Posterior vena cava (tissue), 2 donors: ENCODE measurements at regions not wholly inside any gene's neighbourhood (a gene's known extent, or its start where the extent isn't known, plus 50 kb on each side); places are given as distances from the start of the nearest gene placed in this dataset.
"Not testable (repeated sequence)": the region's sequence is repeated elsewhere in the genome, so short reads cannot be mapped to it uniquely, and the experiment has no call there.

ENCODE experiments used
- DNase-seq: peaks from one replicate; pipeline ENCODE4 v3.0.0-alpha.2; 2020; ENCODE audit warnings: low spot score
- intact Hi-C, 2 donors: fragments of 100-400 bp; cut with DNase I; formaldehyde crosslinking; loops; one replicate each; pipeline versions ENCODE4 v1.14.1 to v1.14.2; 2022 to 2023
- donor health status: DM: yes; HTN: yes; CAD: no.
- donor health status: DM: yes; HTN: yes; CAD: no.

DNA sequence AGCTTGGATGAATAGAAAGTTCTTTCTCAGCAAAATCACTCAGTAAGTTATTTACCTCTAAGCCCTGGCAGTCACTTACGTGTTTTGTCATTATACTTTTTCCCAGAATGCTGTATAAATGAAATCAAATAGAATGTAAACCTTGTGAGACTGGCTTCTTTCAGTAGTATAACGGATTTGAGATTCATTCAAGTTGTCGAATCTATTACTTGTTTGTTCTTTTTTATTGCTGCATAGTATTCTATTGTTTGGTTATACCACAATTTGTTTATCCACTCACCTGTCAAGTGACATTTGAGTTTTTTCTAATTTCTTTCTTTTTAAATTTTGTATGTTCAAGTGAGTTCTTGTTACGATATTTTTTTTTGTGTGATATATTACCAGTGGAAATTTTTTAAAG lies 381.6 kb downstream of the EDEM1 start:
- DNase-seq, result no peak
- intact Hi-C loops, result no loop called here

DNA sequence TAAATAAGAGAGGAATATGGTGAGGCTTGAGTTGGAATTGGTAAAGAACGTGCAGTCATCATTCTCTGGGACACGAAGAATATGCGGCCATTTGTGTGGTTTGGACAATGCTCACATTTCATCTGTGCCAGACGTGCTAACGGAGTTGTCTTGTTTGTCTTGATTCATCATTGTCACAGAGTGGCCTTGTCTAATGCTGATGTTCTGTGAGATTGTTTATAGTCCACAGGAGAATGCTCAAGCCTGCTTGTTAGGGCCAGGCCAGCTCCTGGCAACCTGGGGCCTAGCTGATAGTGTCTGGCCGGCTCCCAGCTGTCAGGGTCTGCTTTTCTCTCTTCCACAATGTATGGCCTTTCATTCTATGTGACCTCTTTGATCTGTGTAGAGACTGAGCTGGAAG lies 384.7 kb downstream of the EDEM1 start:
- DNase-seq, result no peak
- intact Hi-C loops, result no loop called here

DNA sequence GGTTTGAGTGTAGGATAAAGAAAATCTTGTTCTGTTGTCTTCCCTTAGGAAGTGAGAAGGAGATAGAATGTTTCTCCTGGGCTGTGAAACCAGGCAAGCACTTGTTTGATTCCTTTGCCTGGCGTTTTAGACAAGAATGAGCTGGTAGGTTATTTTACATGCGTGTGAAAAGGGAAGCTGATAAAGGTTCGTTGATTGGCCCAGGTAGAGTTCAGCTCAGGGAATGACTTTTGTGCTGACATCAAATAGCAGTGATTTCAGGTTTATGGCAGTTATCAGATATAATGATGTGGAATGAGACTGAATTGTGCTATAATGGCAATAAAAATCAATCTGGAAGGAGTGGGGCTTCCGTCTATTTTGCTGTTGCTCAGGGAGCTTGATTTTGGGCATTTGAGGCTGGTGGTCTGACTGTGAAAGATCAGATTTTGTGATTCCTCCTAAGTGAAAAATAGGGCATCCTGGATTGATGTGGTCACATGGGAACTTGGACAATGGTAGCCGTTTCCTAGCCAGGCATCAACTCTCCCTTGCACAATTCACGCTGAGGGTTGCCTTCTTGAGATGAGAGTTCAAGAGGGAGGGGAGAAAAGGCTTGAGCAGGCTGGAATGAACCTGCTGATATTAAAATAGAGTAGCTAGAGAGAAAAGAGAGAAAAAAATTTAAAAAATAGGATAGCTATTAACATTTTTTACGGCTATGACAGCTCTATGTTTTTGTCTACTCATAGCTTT lies 388.9 kb downstream of the EDEM1 start:
- no peak for DNase-seq
- intact Hi-C loops, result no loop called here

DNA sequence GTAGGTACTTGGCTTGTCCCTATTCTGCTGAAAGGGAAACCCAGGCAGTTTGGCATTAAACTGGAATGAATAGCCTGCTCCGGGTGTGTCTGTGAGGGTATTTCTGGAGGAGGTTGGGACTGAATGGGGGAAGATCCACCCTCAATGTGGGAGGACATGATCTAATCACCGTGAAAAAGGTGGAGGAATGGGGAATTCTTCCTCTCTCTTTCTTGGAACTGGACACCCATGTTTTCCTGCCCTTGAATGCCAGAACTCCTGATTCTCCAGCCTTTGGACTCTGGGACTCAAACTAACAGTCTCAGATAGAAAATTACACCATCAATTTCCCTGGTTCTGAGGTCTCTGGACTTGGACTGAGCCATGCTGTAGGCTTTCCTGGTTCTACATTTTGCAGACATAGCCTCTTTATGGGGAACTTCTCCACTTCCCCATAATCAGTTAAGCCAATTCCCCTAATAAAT lies 391.7 kb downstream of the EDEM1 start:
- no peak for DNase-seq
- intact Hi-C loops, result no loop called here

DNA sequence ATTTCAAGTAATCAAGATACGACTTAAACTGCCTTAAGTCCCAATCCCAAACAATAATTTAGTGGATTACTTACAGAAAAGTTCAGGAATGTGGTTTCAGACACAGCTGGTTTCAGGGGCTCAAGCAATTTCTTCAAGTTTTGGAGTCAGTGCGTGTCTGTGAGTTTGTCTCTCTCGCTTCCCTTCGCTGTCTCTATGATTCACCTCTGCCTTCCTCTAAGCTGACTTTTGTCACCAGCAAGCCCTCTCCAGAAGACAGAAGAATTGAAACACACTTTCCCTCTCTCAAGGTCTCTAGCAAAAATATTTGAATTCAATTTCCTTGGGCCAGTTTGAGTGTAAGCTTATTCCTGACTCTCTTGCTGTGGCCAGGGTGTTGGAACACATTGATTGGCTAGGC lies 392.4 kb downstream of the EDEM1 start:
- DNase-seq, result no peak
- intact Hi-C loops, result no loop called here

DNA sequence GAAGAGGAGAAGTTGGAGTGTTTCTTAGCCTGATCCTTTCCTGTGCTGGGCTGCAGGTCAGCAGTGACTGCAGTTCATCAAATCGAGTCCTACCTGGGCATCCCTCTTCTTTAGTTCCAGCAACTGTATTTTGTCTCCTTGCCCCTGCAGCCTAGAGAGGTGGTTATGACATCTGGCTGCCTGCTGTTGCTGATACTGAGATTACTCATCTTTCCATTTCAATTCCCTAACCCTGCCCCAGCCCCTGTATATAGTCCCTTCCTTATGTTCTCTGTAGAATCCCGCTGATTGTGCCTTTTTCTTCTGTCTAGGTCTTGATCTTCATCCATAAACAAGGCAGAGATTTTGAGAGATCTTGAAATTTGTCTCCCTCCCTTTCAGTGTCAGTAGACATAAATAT lies 393.3 kb downstream of the EDEM1 start:
- no peak for DNase-seq
- intact Hi-C loops, result no loop called here

DNA sequence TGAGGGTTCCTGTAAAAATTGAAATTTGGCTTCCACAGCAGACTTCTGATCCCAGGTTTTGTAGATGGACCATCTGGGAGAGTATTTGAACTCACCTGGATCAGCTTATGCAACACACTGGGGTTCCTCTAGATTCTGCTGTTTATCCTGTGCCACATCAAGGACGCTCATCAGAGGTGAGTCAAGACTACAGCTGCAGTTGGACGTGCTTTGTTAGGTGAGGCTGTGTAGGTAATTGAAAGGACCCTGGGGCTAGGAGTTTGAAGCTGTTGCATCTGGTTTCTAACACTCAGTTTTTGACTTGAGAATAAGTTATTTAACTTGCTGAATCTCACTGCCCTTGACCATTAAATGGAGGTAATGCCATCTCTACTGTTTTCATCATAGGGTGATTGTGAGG lies 394.2 kb downstream of the EDEM1 start:
- intact Hi-C loops, result no loop called here
- DNase-seq, result no peak

DNA sequence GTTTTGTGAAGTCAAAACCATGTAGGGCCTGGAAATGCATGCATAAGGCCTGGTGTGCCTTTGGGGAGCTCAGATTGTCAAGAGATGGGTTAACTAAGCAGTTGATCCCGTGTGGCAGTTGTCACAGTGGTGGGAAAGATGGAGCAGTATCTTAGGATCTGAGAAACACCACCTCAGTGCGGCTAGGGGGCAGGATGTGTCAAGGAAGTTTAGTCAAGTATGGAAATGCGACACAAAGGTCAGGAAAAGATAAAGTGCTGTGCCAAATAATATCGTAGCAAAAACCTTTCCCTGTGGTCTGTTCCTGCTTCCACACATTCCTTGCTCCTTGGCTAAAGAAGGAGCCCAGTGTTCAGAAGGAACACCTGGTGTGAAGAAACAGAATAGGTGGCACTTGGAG lies 396.4 kb downstream of the EDEM1 start:
- intact Hi-C loops, result no loop called here
- DNase-seq, result no peak

DNA sequence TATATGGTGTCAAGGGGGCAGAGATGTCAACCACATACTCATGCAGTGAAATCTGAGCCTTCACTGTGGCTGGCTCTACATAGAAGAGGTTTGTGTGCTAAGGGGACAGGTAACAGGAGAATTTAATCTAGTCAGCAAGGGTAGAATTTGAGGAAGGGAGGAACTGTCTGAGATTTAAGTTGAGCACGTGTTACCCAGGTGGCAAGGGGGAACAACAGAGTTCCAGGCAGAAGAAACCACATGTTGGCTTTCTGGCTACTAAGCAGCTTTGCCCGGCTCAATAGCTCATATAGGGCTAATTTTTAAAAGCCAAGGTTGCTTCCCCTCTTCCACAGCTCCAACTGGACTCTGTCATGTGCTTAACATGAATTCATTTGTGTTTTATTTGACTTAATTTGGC lies 397.6 kb downstream of the EDEM1 start:
- intact Hi-C loops, result no loop called here
- no peak for DNase-seq

DNA sequence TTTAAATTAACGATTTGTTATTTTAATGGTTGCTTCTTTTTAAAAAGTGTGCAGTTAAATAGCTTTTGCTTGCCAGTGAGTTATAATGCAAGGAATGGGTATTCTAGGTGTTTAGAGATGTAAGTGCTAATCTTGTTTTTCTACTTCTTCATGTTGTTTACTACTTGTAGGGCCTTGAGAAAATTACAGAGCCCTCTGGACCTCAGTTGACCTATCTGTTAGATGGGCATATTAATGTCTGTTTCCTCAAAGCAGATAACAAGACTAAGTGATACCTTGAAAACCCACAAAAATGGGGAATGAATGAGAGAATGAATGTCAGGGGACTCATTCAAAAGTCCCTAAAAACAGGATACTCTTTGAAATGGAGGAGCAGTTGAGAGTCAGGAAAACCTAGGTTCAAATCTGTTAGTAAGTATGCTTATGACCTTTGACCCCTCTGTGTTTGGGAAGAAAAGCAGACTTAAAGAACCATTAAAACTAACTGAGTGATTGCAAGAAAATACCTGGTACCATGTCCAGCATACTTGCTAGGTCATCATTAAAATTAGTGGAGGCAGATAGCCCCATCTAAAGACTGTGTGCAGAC lies 419.5 kb downstream of the EDEM1 start:
- intact Hi-C loops, result no loop called here
- no peak for DNase-seq

DNA sequence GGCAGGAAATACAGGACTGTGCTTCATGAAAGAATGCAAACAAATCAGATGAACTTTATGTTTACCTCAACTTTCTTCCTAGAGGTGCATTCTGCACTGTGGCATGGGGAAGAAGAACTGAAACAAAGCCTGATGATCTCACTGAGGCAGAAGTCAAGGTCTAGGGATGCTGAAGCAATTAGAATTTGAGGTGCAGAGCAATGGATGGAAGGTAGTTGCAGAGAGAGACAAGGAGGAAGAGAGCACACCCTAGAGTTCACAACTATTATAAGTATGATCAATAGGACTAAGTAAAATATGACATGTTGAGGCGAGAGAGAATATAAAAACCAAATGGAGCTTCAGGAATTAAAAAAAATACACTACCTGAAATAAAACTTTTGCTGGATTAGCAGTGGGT lies 420.1 kb downstream of the EDEM1 start:
- intact Hi-C loops, result no loop called here
- no peak for DNase-seq

DNA sequence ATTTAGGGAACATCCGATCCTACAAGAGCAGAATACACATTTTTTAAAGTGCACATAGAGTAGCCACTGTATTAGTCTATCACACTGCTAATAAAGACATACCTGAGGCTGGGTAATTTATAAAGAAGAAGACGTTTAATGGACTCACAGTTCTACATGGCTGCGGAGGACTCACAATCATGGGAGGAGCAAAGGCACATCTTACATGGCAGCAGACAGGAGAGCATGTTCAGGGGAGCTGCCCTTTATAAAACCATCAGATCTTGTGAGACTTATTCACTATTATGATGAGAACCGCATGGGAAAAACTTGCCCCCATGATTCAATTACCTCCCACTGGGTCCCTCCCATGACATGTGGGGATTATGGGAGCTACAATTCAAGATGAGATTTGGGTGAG lies 421.5 kb downstream of the EDEM1 start:
- DNase-seq, intact Hi-C loops: not testable (repeated sequence)

DNA sequence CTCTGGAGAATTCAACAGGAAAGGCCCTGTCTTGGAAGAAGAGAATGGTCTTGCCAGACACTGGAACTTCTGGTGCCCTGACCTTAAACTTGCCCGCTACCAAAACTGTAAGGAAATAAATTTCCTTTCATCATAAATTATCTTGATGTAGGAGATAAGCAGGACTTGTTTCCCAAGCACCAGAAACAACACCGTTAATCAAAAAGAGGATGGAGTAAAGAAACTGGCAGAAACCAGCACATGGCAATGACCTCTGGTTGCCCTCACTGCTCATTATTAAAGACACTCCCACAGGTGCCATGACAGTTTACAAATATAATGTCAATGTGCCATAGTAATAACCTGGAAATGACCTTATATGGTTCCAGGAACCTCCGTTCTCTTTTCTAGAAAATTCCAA lies 426.1 kb downstream of the EDEM1 start:
- no peak for DNase-seq
- intact Hi-C loops, result no loop called here

DNA sequence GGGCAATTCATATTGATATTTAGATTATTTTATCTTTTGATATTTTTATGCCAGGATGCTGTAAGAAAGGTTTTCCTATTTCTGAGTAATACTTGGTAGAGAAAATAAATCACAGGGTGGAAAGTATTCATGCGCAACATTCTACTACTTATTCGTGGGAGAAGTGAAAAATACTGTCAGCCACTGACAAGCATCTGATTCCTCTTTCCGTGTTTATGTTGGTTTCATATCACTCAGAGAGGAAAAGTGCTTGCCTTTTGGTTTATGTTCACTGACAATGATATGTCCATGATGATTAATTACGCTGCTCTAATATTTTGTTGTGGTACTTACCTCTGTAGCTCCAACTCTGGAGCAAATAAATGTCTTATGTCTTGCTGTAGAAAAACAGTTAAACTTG lies 429.4 kb downstream of the EDEM1 start:
- no peak for DNase-seq

DNA sequence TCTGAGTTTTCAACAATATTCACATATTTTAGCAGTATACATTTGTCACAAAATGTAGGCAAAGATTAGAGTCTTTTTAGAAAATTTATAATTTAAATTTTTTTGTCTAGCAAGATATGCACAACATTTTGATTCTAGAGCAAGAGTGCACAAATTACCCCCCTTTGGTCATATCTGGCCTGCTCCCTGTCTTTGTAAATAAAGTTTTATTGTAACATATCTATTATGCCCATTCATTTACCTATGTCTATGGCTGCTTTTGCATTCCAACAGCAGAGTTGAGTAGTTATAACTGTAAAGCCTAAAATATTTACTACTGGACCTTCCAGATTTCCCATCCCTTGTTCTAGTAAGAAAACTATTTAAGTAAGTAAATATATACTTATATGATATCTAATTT lies 430.7 kb downstream of the EDEM1 start:
- no peak for DNase-seq
- intact Hi-C loops, result no loop called here

More for the DNA sequence above, 429.4 kb downstream of the EDEM1 start:
- intact Hi-C loops, result no loop called here

DNA sequence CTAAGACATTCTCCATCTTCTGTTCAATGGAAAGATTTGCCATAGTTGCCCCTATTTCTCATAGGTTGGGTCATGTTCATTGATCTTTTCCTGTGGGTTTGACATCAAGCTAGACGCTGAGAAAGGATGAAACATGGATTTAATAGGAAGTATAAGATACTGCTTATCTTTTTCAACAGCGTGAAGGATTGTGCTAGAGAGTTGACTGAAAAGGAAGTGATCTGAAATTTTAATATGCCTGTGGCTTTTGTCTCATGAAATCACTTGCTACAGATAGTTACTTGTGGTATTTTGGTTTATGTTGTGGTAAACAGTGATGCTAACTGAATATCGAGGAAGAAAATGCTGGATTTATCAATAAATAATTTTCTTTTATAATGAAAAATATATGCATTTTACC lies 442.9 kb downstream of the EDEM1 start:
- DNase-seq, result no peak
- intact Hi-C loops, result no loop called here

DNA sequence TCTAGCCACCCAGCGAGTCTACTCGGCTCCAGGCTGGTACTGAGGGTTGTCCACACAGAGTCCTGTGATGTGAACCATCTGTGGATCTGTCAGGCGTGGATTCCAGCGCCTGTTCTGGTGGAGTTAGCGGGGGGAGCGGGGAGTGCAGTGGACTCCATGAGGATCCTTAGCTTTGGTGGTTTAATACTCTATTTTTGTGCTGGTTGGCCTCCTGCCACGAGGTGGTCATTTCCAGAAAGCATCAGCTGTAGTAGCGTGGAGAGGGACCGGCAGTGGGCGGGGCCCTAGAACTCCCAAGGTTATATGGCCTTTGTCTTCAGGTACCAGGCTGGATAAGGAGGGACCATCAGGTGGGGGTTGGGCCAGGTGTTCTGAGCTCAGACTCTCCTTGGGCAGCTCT lies 446.5 kb downstream of the EDEM1 start:
- intact Hi-C loops, result no loop called here
- no peak for DNase-seq

DNA sequence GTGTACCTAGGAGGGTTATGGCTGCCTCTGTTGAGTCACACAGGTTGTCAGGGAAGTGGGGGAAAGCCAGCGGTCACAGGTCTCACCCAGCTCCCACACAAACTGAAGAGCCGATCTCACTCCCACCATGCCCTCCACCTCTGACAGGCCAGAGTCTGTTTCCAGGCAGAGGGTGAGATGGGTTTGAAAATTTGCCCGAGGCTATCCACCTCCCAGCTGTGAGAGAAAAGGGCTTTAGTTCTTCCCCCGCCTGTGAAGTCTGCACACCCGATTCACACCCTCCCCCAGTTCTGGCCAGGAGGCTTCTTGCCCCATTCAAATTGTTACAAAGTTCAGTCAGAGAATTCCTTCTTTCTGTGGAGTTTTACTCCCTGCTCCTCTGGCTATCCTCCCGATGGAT lies 446.9 kb downstream of the EDEM1 start:
- no peak for DNase-seq
- intact Hi-C loops, result no loop called here

DNA sequence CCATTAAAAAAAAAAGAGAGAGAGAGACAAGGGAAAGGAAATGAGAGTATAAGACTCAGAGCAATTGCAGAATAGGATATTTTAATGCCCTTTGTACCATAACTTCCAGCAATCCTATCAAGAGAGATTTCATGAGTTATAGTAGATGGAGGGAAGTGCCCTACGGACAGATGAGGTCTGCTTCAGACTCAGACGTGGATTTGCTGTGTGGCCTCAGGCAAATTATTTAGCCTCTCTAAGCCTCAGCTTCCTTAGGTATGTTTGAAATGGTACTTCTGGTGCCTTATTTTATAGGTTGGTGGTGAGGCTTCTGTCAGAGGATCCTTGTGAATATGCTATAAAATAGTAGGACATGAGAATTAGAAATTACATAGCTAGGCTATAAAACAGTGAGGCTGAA lies 448.2 kb downstream of the EDEM1 start:
- no peak for DNase-seq
- intact Hi-C loops, result no loop called here

DNA sequence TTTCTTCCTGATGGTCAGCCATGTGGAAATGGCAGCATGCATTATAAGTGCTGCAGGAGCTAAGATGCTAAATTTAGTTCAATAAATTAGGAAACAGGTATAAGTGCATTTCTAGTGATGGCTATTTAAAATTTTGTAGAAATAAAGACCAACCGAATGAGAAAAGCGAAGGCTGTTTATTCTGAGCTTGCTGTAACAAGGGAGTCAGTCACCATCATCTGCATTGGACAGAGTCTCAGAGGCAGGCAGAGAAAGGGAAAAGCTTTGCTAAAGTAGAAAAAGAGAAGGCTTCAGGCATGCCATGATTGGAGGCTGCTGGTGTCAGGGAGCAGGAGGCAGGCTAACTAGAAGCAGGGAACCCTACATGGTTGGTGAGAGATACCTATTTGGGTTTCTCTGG lies 451.0 kb downstream of the EDEM1 start:
- no peak for DNase-seq

More for the DNA sequence above, 451.0 kb downstream of the EDEM1 start:
- intact Hi-C loops, result no loop called here
